ENCODE measurements at regions not wholly inside any gene's neighbourhood (a gene's known extent, or its start where the extent isn't known, plus 50 kb on each side); places are given as distances from the start of the nearest gene placed in this dataset.
"Not testable (repeated sequence)": the region's sequence is repeated elsewhere in the genome, so short reads cannot be mapped to it uniquely, and the experiment has no call there.

GRCh38 chr5:88060194-88060593 is 208.5 kb downstream of the TMEM161B start:
- DNase-seq (no peak), ATAC-seq (ENCODE audit: low read depth) (no peak)
- Mint-ChIP-seq H3K4me1 (no peaks in the 10 kb centered on the region), H3K27ac (no peak overlapping the region), H3K9me3 (peaks cover 8% of the 10 kb centered on the region), H3K27me3 (no peaks in the 10 kb centered on the region), H3K4me3 (no peak overlapping the region), H3K36me3 (no peaks in the 10 kb centered on the region)
- POLR2A ChIA-PET: no interaction called here

GRCh38 chr5:88058625-88059024 is 210.0 kb downstream of the TMEM161B start:
- no peak overlapping the region for H3K4me3 Mint-ChIP-seq
- H3K9me3 Mint-ChIP-seq: peaks cover 8% of the 10 kb centered on the region
- DNase-seq (no peak), ATAC-seq (ENCODE audit: low read depth) (no peak)
- POLR2A ChIA-PET: no interaction called here
- H3K4me1 Mint-ChIP-seq: no peaks in the 10 kb centered on the region
- H3K27ac Mint-ChIP-seq: no peak overlapping the region
- no peaks in the 10 kb centered on the region for H3K36me3 Mint-ChIP-seq
- no peaks in the 10 kb centered on the region for H3K27me3 Mint-ChIP-seq

- H3K27ac Mint-ChIP-seq; H3K4me3 Mint-ChIP-seq; H3K36me3 Mint-ChIP-seq; H3K4me1 Mint-ChIP-seq; ATAC-seq (ENCODE audit: low read depth); POLR2A ChIA-PET; H3K27me3 Mint-ChIP-seq; DNase-seq; H3K9me3 Mint-ChIP-seq: not testable (repeated sequence)
These were observed 216.2 kb downstream of the TMEM161B start for GRCh38 chr5:88052468-88052867.

GRCh38 chr5:88051148-88051547 is 217.5 kb downstream of the TMEM161B start:
- POLR2A ChIA-PET: no interaction called here
- DNase-seq (no peak), ATAC-seq (ENCODE audit: low read depth) (no peak)
- H3K4me3 Mint-ChIP-seq: no peak overlapping the region
- H3K27me3 Mint-ChIP-seq: peaks cover 3% of the 10 kb centered on the region
- H3K9me3 Mint-ChIP-seq: no peaks in the 10 kb centered on the region
- H3K4me1 Mint-ChIP-seq: no peaks in the 10 kb centered on the region
- H3K36me3 Mint-ChIP-seq: no peaks in the 10 kb centered on the region
- no peak overlapping the region for H3K27ac Mint-ChIP-seq

GRCh38 chr5:88049737-88050136 is 218.9 kb downstream of the TMEM161B start:
- Mint-ChIP-seq H3K36me3 (no peaks in the 10 kb centered on the region), H3K27me3 (peaks cover 3% of the 10 kb centered on the region), H3K4me1 (no peaks in the 10 kb centered on the region), H3K4me3 (no peak overlapping the region), H3K9me3 (no peaks in the 10 kb centered on the region), H3K27ac (no peak overlapping the region)
- ATAC-seq (ENCODE audit: low read depth): no peak
- POLR2A ChIA-PET: no interaction called here
- DNase-seq: no peak

GRCh38 chr5:88049156-88049555 is 219.5 kb downstream of the TMEM161B start:
- Mint-ChIP-seq H3K4me1 (no peaks in the 10 kb centered on the region), H3K36me3 (no peaks in the 10 kb centered on the region), H3K9me3 (no peaks in the 10 kb centered on the region), H3K4me3 (no peak overlapping the region), H3K27ac (no peak overlapping the region), H3K27me3 (peaks cover 3% of the 10 kb centered on the region)
- ATAC-seq (ENCODE audit: low read depth): no peak
- POLR2A ChIA-PET: no interaction called here
- no peak for DNase-seq

GRCh38 chr5:88045931-88046461 is 222.6 kb downstream of the TMEM161B start:
- Mint-ChIP-seq H3K9me3 (no peaks in the 10 kb centered on the region), H3K4me1 (no peaks in the 10 kb centered on the region), H3K36me3 (no peaks in the 10 kb centered on the region), H3K27ac (no peak overlapping the region), H3K27me3 (no peaks in the 10 kb centered on the region), H3K4me3 (no peak overlapping the region)
- DNase-seq (no peak), ATAC-seq (ENCODE audit: low read depth) (no peak)
- POLR2A ChIA-PET: no interaction called here

GRCh38 chr5:88045165-88045564 is 223.5 kb downstream of the TMEM161B start:
- ATAC-seq (ENCODE audit: low read depth) (no peak), DNase-seq (no peak)
- POLR2A ChIA-PET: no interaction called here
- Mint-ChIP-seq H3K4me3 (no peak overlapping the region), H3K4me1 (no peaks in the 10 kb centered on the region), H3K27ac (no peak overlapping the region), H3K9me3 (no peaks in the 10 kb centered on the region), H3K36me3 (no peaks in the 10 kb centered on the region), H3K27me3 (no peaks in the 10 kb centered on the region)

- POLR2A ChIA-PET: no interaction called here
- DNase-seq (no peak), ATAC-seq (ENCODE audit: low read depth) (no peak)
- Mint-ChIP-seq H3K4me3 (no peak overlapping the region), H3K27me3 (no peaks in the 10 kb centered on the region), H3K4me1 (no peaks in the 10 kb centered on the region), H3K27ac (no peak overlapping the region), H3K9me3 (peaks cover 4% of the 10 kb centered on the region), H3K36me3 (no peaks in the 10 kb centered on the region)
These were observed 234.1 kb downstream of the TMEM161B start for GRCh38 chr5:88034520-88034919.

GRCh38 chr5:88033191-88033590 is 235.5 kb downstream of the TMEM161B start:
- Mint-ChIP-seq H3K4me3 (no peak overlapping the region), H3K4me1 (no peaks in the 10 kb centered on the region), H3K9me3 (peaks cover 1% of the 10 kb centered on the region), H3K27ac (no peak overlapping the region), H3K36me3 (no peaks in the 10 kb centered on the region), H3K27me3 (no peaks in the 10 kb centered on the region)
- DNase-seq (no peak), ATAC-seq (ENCODE audit: low read depth) (no peak)
- POLR2A ChIA-PET: no interaction called here

- ATAC-seq (ENCODE audit: low read depth): no peak
- H3K27ac Mint-ChIP-seq: no peak overlapping the region
- no peaks in the 10 kb centered on the region for H3K9me3 Mint-ChIP-seq
- no peak for DNase-seq
- H3K36me3 Mint-ChIP-seq: no peaks in the 10 kb centered on the region
- POLR2A ChIA-PET: no interaction called here
- no peaks in the 10 kb centered on the region for H3K4me1 Mint-ChIP-seq
- H3K27me3 Mint-ChIP-seq: no peaks in the 10 kb centered on the region
- H3K4me3 Mint-ChIP-seq: no peak overlapping the region
These were observed 239.6 kb downstream of the TMEM161B start for GRCh38 chr5:88029011-88029410.

GRCh38 chr5:88021141-88021540 is 247.5 kb downstream of the TMEM161B start:
- no peak overlapping the region for H3K4me3 Mint-ChIP-seq
- POLR2A ChIA-PET: no interaction called here

GRCh38 chr5:88014984-88015383 is 253.7 kb downstream of the TMEM161B start:
- ATAC-seq (ENCODE audit: low read depth); H3K36me3 Mint-ChIP-seq: not testable (repeated sequence)

More at GRCh38 chr5:88021141-88021540, 247.5 kb downstream of the TMEM161B start:
- ATAC-seq (ENCODE audit: low read depth) (no peak), DNase-seq (no peak)
- H3K4me1 Mint-ChIP-seq: no peaks in the 10 kb centered on the region
- H3K27ac Mint-ChIP-seq: no peak overlapping the region
- no peaks in the 10 kb centered on the region for H3K36me3 Mint-ChIP-seq
- no peaks in the 10 kb centered on the region for H3K27me3 Mint-ChIP-seq
- H3K9me3 Mint-ChIP-seq: no peaks in the 10 kb centered on the region

GRCh38 chr5:88000877-88001276 is 267.8 kb downstream of the TMEM161B start:
- Mint-ChIP-seq H3K9me3 (peaks cover 2% of the 10 kb centered on the region), H3K4me3 (no peak overlapping the region), H3K4me1 (no peaks in the 10 kb centered on the region), H3K27ac (no peak overlapping the region), H3K27me3 (no peaks in the 10 kb centered on the region), H3K36me3 (no peaks in the 10 kb centered on the region)
- POLR2A ChIA-PET: no interaction called here
- ATAC-seq (ENCODE audit: low read depth) (no peak), DNase-seq (no peak)

More at GRCh38 chr5:88014984-88015383, 253.7 kb downstream of the TMEM161B start:
- H3K27ac Mint-ChIP-seq, POLR2A ChIA-PET, H3K27me3 Mint-ChIP-seq, H3K9me3 Mint-ChIP-seq, H3K4me3 Mint-ChIP-seq, H3K4me1 Mint-ChIP-seq, DNase-seq: not testable (repeated sequence)

- Mint-ChIP-seq H3K4me1 (no peaks in the 10 kb centered on the region), H3K27me3 (no peaks in the 10 kb centered on the region), H3K4me3 (no peak overlapping the region), H3K27ac (no peak overlapping the region), H3K36me3 (no peaks in the 10 kb centered on the region), H3K9me3 (peaks cover 2% of the 10 kb centered on the region)
- ATAC-seq (ENCODE audit: low read depth): no peak
- POLR2A ChIA-PET: no interaction called here
- no peak for DNase-seq
These were observed 271.0 kb downstream of the TMEM161B start for GRCh38 chr5:87997662-87998061.

Data from activated naive CD8-positive, alpha-beta T cell treated with anti-CD3 and anti-CD28 coated beads, Interleukin-2, amount 10 ng/mL, durations not matched to agents 7 days and 5 days (primary cell).